PC-3 (cell line): ENCODE measurements at regions not wholly inside any gene's neighbourhood (a gene's known extent, or its start where the extent isn't known, plus 50 kb on each side); places are given as distances from the start of the nearest gene placed in this dataset.

Experiments
- CTCF ChIP-seq: fragments of 300-600 bp; sonication (generic); conservative IDR thresholded peaks from 2 replicates; pipeline ENCODE4 v1.5.1; 2017; ENCODE audit warnings: antibody characterized with exemption, low read depth, mild to moderate bottlenecking, low read length
- EZH2 ChIP-seq: fragments of 300-600 bp; sonication (generic); IDR thresholded peaks from one replicate; pipeline ENCODE4 v1.6.1; 2017; ENCODE audit warnings: antibody characterized with exemption, mild to moderate bottlenecking, low read length; ENCODE audit not compliant: unreplicated experiment
- EZH2phosphoT487 ChIP-seq: fragments of 300-600 bp; sonication (generic); IDR thresholded peaks from 2 replicates; pipeline ENCODE4 v1.6.1; 2018; ENCODE audit warnings: mild to moderate bottlenecking, antibody characterized with exemption, low read length, borderline replicate concordance

GRCh38 chr12:53806721-53807120, 54.9 kb upstream of the CISTR start:
- TF ChIP-seq CTCF (no peak), EZH2 (no peak), EZH2phosphoT487 (no peak)
